ENCODE measurements at regions not wholly inside any gene's neighbourhood (a gene's known extent, or its start where the extent isn't known, plus 50 kb on each side); places are given as distances from the start of the nearest gene placed in this dataset.

DNA sequence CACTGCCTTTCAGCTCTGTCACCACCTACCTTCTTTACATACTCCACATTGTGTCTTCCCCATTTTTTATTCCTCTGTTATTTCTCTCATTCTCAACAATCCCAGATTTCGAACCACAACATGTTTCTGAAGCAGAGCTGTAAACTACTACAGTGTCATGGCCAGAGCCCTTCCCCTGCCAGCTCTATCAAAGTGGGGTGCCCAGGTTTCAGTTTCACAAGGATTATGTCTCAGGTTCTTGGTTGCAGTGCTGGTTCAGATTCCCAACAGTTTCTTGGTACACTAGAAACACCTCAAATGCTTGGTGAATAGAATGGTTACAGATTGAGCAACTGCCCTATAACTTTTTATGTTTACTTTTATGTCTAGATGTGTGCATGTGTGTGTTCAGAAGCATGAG is 172.7 kb upstream of the MTNR1B start:
- H3K27me3 Mint-ChIP-seq = no peaks in the 10 kb centered on the region
- intact Hi-C loops (cut with DNase I, micrococcal nuclease) = no loop called here
- TF ChIP-seq CTCF (IDR thresholded peaks at IDR 0.05) = no peak

GRCh38 chr11:92797874-92798273 is 171.6 kb upstream of the MTNR1B start:
- H3K9me3 Mint-ChIP-seq = peaks cover 3% of the 10 kb centered on the region
- Histone ChIP-seq H3K4me1 (ENCODE audit: insufficient read depth, low read length) (no peaks in the 10 kb centered on the region), H3K4me3 (ENCODE audit: low read length) (no peak overlapping the region), H3K9me3 (ENCODE audit: control insufficient read depth in 1 of 2, insufficient read depth in 1 of 2, low read length in 2 of 2) (peaks cover 0 to 7% of the 10 kb centered on the region in 2 experiments), H3K27ac (ENCODE audit: low read depth in 1 of 2, low read length in 2 of 2) (no peak overlapping the region), H3K27me3 (ENCODE audit: control insufficient read depth in 1 of 2, insufficient read depth in 2 of 2, low read length in 2 of 2) (no peaks in the 10 kb centered on the region), H3K36me3 (ENCODE audit: insufficient read depth, low read length) (no peaks in the 10 kb centered on the region)
- DNase-seq (no peak), ATAC-seq (ENCODE audit: poor library complexity) (no peak)
- intact Hi-C loops (cut with DNase I, micrococcal nuclease) = no loop called here
- H3K4me1 Mint-ChIP-seq (ENCODE audit: low read depth) = no peaks in the 10 kb centered on the region
- no peak overlapping the region for H3K4me3 Mint-ChIP-seq
- no peak for TF ChIP-seq CTCF (IDR thresholded peaks at IDR 0.05)
- H3K27ac Mint-ChIP-seq = no peak overlapping the region
- no peaks in the 10 kb centered on the region for H3K27me3 Mint-ChIP-seq
- CTCF ChIA-PET = no interaction called here
- H3K36me3 Mint-ChIP-seq (ENCODE audit: low read depth) = no peaks in the 10 kb centered on the region
- POLR2A ChIA-PET = no interaction called here

More for the DNA sequence above, 172.7 kb upstream of the MTNR1B start:
- no peak for DNase-seq
- Mint-ChIP-seq H3K27ac (no peak overlapping the region), H3K4me3 (no peak overlapping the region), H3K36me3 (ENCODE audit: low read depth) (no peaks in the 10 kb centered on the region), H3K4me1 (ENCODE audit: low read depth) (no peaks in the 10 kb centered on the region), H3K9me3 (peaks cover 3% of the 10 kb centered on the region)
- Histone ChIP-seq H3K27ac (ENCODE audit: low read depth in 1 of 2, low read length in 2 of 2) (no peak overlapping the region), H3K9me3 (ENCODE audit: control insufficient read depth in 1 of 2, insufficient read depth in 1 of 2, low read length in 2 of 2) (peaks cover 0 to 5% of the 10 kb centered on the region in 2 experiments), H3K27me3 (ENCODE audit: control insufficient read depth in 1 of 2, insufficient read depth in 2 of 2, low read length in 2 of 2) (no peaks in the 10 kb centered on the region), H3K4me3 (ENCODE audit: low read length) (no peak overlapping the region), H3K36me3 (ENCODE audit: insufficient read depth, low read length) (no peaks in the 10 kb centered on the region), H3K4me1 (ENCODE audit: insufficient read depth, low read length) (no peaks in the 10 kb centered on the region)
- POLR2A ChIA-PET = no interaction called here
- no peak for ATAC-seq (ENCODE audit: poor library complexity)
- CTCF ChIA-PET = no interaction called here

GRCh38 chr11:92801685-92802084 is 167.8 kb upstream of the MTNR1B start:
- Mint-ChIP-seq H3K36me3 (ENCODE audit: low read depth) (no peaks in the 10 kb centered on the region), H3K27ac (no peak overlapping the region), H3K9me3 (peaks cover 3% of the 10 kb centered on the region), H3K4me1 (ENCODE audit: low read depth) (no peaks in the 10 kb centered on the region), H3K4me3 (no peak overlapping the region), H3K27me3 (no peaks in the 10 kb centered on the region)
- Histone ChIP-seq H3K9me3 (ENCODE audit: control insufficient read depth in 1 of 2, insufficient read depth in 1 of 2, low read length in 2 of 2) (peaks cover 0 to 7% of the 10 kb centered on the region in 2 experiments), H3K4me1 (ENCODE audit: insufficient read depth, low read length) (no peaks in the 10 kb centered on the region), H3K27me3 (ENCODE audit: control insufficient read depth in 1 of 2, insufficient read depth in 2 of 2, low read length in 2 of 2) (no peaks in the 10 kb centered on the region), H3K36me3 (ENCODE audit: insufficient read depth, low read length) (no peaks in the 10 kb centered on the region), H3K27ac (ENCODE audit: low read depth in 1 of 2, low read length in 2 of 2) (no peak overlapping the region), H3K4me3 (ENCODE audit: low read length) (no peak overlapping the region)
- DNase-seq = no peak
- intact Hi-C loops (cut with DNase I, micrococcal nuclease) = no loop called here
- ChIA-PET POLR2A (no interaction called here), CTCF (no interaction called here)
- no peak for ATAC-seq (ENCODE audit: poor library complexity)
- TF ChIP-seq CTCF (IDR thresholded peaks at IDR 0.05) = no peak
